Liver (tissue), 3 donors: ENCODE measurements at regions not wholly inside any gene's neighbourhood (a gene's known extent, or its start where the extent isn't known, plus 50 kb on each side); places are given as distances from the start of the nearest gene placed in this dataset.

Source experiments
- EGR1 ChIP-seq, 2 donors: IDR thresholded peaks; 2 replicates each; pipeline ENCODE4 v1.6.1; 2016 to 2018; ENCODE audit warnings: antibody characterized with exemption in 2 of 2, low read depth in 2 of 2
- HNF4G ChIP-seq: IDR thresholded peaks from 2 replicates; pipeline ENCODE4 v1.6.1; 2016; ENCODE audit warnings: antibody characterized with exemption
- RAD21 ChIP-seq, 2 donors: IDR thresholded peaks; 2 replicates each; pipeline ENCODE4 v1.6.1; 2016; ENCODE audit warnings: antibody characterized with exemption in 2 of 2, mild to moderate bottlenecking in 2 of 2
- RXRA ChIP-seq, 2 donors: IDR thresholded peaks; 2 replicates each; pipeline ENCODE4 v1.6.1; 2017 to 2018; ENCODE audit warnings: antibody characterized with exemption in 2 of 2, mild to moderate bottlenecking in 1 of 2
- SP1 ChIP-seq: IDR thresholded peaks from 2 replicates; pipeline ENCODE4 v1.6.1; 2018; ENCODE audit warnings: antibody characterized with exemption, mild to moderate bottlenecking
- TAF1 ChIP-seq: conservative IDR thresholded peaks from 2 replicates; pipeline ENCODE4 v1.6.1; 2016; ENCODE audit warnings: antibody characterized with exemption, mild to moderate bottlenecking
- YY1 ChIP-seq: IDR thresholded peaks from 2 replicates; pipeline ENCODE4 v1.6.1; 2016; ENCODE audit warnings: antibody characterized with exemption, mild to moderate bottlenecking
- TF ChIP-seq, protein P1 (sequence below): fragments of 150-350 bp; IDR thresholded peaks from 2 replicates; pipeline ENCODE4 v1.5.1; 2017; ENCODE audit warnings: improper control_type of control experiment, low read depth, low read length; ENCODE audit not compliant: missing input control
- TF ChIP-seq, protein P2 (sequence below): IDR thresholded peaks from 2 replicates; pipeline ENCODE4 v1.6.1; 2016; ENCODE audit warnings: antibody characterized with exemption, mild to moderate bottlenecking
- donor health status: healthy.
- donor health status: healthy.

- TF ChIP-seq TAF1, result no peak
- TF ChIP-seq, protein P1, sequence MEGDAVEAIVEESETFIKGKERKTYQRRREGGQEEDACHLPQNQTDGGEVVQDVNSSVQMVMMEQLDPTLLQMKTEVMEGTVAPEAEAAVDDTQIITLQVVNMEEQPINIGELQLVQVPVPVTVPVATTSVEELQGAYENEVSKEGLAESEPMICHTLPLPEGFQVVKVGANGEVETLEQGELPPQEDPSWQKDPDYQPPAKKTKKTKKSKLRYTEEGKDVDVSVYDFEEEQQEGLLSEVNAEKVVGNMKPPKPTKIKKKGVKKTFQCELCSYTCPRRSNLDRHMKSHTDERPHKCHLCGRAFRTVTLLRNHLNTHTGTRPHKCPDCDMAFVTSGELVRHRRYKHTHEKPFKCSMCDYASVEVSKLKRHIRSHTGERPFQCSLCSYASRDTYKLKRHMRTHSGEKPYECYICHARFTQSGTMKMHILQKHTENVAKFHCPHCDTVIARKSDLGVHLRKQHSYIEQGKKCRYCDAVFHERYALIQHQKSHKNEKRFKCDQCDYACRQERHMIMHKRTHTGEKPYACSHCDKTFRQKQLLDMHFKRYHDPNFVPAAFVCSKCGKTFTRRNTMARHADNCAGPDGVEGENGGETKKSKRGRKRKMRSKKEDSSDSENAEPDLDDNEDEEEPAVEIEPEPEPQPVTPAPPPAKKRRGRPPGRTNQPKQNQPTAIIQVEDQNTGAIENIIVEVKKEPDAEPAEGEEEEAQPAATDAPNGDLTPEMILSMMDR, result no peak
- no peak for TF ChIP-seq EGR1 (IDR thresholded peaks at IDR 0.05; ENCODE audit: low read depth in 2 of 2)
- TF ChIP-seq RXRA (IDR thresholded peaks at IDR 0.05), result no peak
- no peak for TF ChIP-seq HNF4G
- TF ChIP-seq, protein P2, sequence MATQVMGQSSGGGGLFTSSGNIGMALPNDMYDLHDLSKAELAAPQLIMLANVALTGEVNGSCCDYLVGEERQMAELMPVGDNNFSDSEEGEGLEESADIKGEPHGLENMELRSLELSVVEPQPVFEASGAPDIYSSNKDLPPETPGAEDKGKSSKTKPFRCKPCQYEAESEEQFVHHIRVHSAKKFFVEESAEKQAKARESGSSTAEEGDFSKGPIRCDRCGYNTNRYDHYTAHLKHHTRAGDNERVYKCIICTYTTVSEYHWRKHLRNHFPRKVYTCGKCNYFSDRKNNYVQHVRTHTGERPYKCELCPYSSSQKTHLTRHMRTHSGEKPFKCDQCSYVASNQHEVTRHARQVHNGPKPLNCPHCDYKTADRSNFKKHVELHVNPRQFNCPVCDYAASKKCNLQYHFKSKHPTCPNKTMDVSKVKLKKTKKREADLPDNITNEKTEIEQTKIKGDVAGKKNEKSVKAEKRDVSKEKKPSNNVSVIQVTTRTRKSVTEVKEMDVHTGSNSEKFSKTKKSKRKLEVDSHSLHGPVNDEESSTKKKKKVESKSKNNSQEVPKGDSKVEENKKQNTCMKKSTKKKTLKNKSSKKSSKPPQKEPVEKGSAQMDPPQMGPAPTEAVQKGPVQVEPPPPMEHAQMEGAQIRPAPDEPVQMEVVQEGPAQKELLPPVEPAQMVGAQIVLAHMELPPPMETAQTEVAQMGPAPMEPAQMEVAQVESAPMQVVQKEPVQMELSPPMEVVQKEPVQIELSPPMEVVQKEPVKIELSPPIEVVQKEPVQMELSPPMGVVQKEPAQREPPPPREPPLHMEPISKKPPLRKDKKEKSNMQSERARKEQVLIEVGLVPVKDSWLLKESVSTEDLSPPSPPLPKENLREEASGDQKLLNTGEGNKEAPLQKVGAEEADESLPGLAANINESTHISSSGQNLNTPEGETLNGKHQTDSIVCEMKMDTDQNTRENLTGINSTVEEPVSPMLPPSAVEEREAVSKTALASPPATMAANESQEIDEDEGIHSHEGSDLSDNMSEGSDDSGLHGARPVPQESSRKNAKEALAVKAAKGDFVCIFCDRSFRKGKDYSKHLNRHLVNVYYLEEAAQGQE, result no peak
- no peak for TF ChIP-seq RAD21 (IDR thresholded peaks at IDR 0.05)
- TF ChIP-seq SP1, result no peak
- TF ChIP-seq YY1, result no peak
Measured at GRCh38 chr4:124777007-124777406, 64.5 kb upstream of the ANKRD50 start.
